Fibroblast of lung (primary cell): ENCODE measurements at regions not wholly inside any gene's neighbourhood (a gene's known extent, or its start where the extent isn't known, plus 50 kb on each side); places are given as distances from the start of the nearest gene placed in this dataset.

Experiments
- DNase-seq, 2 donors: peaks; one replicate each; pipeline versions ENCODE4 v3.0.0 to v3.0.0-alpha.2; 2010; ENCODE audit warnings: low read depth in 2 of 2
- H2AFZ ChIP-seq: 2 replicates; pipeline ENCODE4 v1.5.1; 2012; ENCODE audit warnings: low read length, control low read depth, inconsistent platforms
- H3K27ac ChIP-seq: 2 replicates; pipeline ENCODE4 v1.5.1; 2011; ENCODE audit warnings: low read length, control low read depth; ENCODE audit not compliant: insufficient read depth
- H3K27me3 ChIP-seq: 2 replicates; pipeline ENCODE4 v1.5.1; 2011; ENCODE audit warnings: mild to moderate bottlenecking, low read length; ENCODE audit not compliant: control insufficient read depth, insufficient read depth
- H3K36me3 ChIP-seq: 2 replicates; pipeline ENCODE4 v1.5.1; 2011; ENCODE audit warnings: low read length; ENCODE audit not compliant: control insufficient read depth, insufficient read depth
- H3K4me1 ChIP-seq: 2 replicates; pipeline ENCODE4 v1.5.1; 2011; ENCODE audit warnings: low read length; ENCODE audit not compliant: control insufficient read depth, insufficient read depth; ENCODE audit errors: extremely low read depth
- H3K4me2 ChIP-seq: 2 replicates; pipeline ENCODE4 v1.5.1; 2011; ENCODE audit warnings: low read length, control low read depth; ENCODE audit not compliant: insufficient read depth; ENCODE audit errors: extremely low read depth
- H3K4me3 ChIP-seq, 4 experiments: fragments of 200-600 bp in 1 of 4; sonication (generic) in 1 of 4; replicated peaks in 1 of 4; 2 replicates each; pipeline ENCODE4 v1.5.1; 2011 to 2016; ENCODE audit warnings: low read length in 4 of 4, low read depth in 3 of 4, mild to moderate bottlenecking in 3 of 4, control low read depth in 2 of 4, inconsistent platforms in 1 of 4, mixed read lengths in 1 of 4; ENCODE audit not compliant: insufficient read depth in 1 of 4; ENCODE audit errors: control extremely low read depth in 1 of 4
- H3K79me2 ChIP-seq: 2 replicates; pipeline ENCODE4 v1.5.1; 2012; ENCODE audit warnings: mild to moderate bottlenecking, low read length, inconsistent platforms; ENCODE audit not compliant: control insufficient read depth, insufficient read depth
- H3K9ac ChIP-seq: 2 replicates; pipeline ENCODE4 v1.5.1; 2011; ENCODE audit warnings: mild to moderate bottlenecking, low read length, control low read depth; ENCODE audit not compliant: insufficient read depth
- H3K9me3 ChIP-seq: 2 replicates; pipeline ENCODE4 v1.5.1; 2012; ENCODE audit warnings: low read depth, low read length; ENCODE audit not compliant: control insufficient read depth, insufficient read depth
- H4K20me1 ChIP-seq: 2 replicates; pipeline ENCODE4 v1.5.1; 2011; ENCODE audit warnings: low read length; ENCODE audit not compliant: control insufficient read depth, insufficient read depth; ENCODE audit errors: extremely low read depth
- CTCF ChIP-seq, 2 donors: IDR thresholded peaks in 1 of 2; conservative IDR thresholded peaks in 1 of 2; 1 replicate in 1 of 2; 2 replicates in 1 of 2; pipeline ENCODE4 v1.5.1; 2011 to 2012; ENCODE audit warnings: low read length in 2 of 2, control low read depth in 1 of 2, inconsistent platforms in 1 of 2, low read depth in 1 of 2, mild to moderate bottlenecking in 1 of 2
- EZH2 ChIP-seq: IDR thresholded peaks from 2 replicates; pipeline ENCODE4 v1.5.1; 2012; ENCODE audit warnings: low read length, control low read depth, mild to moderate bottlenecking; ENCODE audit errors: missing control alignments

- no peak for TF ChIP-seq EZH2
- no peak for TF ChIP-seq CTCF (conservative IDR thresholded peaks at IDR 0.05 in 1 of 2, IDR thresholded peaks at IDR 0.05 in 1 of 2; ENCODE audit: low read depth in 1 of 2, low read length in 2 of 2)
- Histone ChIP-seq H2AFZ (no peak overlapping the region), H3K4me2 (no peak overlapping the region), H3K79me2 (no peaks in the 10 kb centered on the region), H3K27me3 (peaks cover 3% of the 10 kb centered on the region), H3K9ac (no peak overlapping the region), H3K9me3 (no peaks in the 10 kb centered on the region), H3K27ac (no peak overlapping the region), H3K4me1 (no peaks in the 10 kb centered on the region), H3K36me3 (no peaks in the 10 kb centered on the region), H3K4me3 (no peak overlapping the region), H4K20me1 (no peaks in the 10 kb centered on the region)
- DNase-seq: peak in 1 of 2 donors; percentile 23
Observed at GRCh38 chr6:166752928-166753721, 126.1 kb upstream of the RPS6KA2 start.

DNA sequence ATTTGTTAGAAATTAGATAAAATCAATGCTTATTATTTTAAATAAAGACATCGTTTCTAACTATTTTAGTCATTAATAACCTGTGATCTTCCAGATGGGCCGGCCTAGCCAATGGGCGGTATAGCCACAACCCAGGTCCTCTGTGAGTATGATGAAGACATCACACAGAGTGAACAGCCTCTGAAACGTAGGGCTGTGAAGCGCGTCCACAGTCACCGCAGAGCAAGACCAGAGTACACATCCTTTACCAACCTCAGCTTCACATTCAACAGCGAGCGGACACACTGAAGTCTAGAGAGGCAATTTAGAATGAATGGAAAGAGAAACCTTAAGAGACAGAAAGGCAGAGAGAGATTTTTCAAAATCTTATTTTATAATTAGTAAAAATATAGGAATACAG, 125.0 kb upstream of the RPS6KA2 start:
- H3K36me3 ChIP-seq: no peaks in the 10 kb centered on the region
- no peak overlapping the region for H3K4me3 ChIP-seq
- H4K20me1 ChIP-seq: no peaks in the 10 kb centered on the region
- H3K27me3 ChIP-seq: no peaks in the 10 kb centered on the region
- H2AFZ ChIP-seq: no peak overlapping the region
- H3K27ac ChIP-seq: no peak overlapping the region
- no peak overlapping the region for H3K4me2 ChIP-seq
- DNase-seq: no peak
- H3K9ac ChIP-seq: no peak overlapping the region
- TF ChIP-seq CTCF (conservative IDR thresholded peaks at IDR 0.05 in 1 of 2, IDR thresholded peaks at IDR 0.05 in 1 of 2; ENCODE audit: low read depth in 1 of 2, low read length in 2 of 2) (no peak), EZH2 (no peak)
- no peaks in the 10 kb centered on the region for H3K79me2 ChIP-seq
- H3K4me1 ChIP-seq: no peaks in the 10 kb centered on the region
- no peaks in the 10 kb centered on the region for H3K9me3 ChIP-seq

- Histone ChIP-seq H3K27me3 (no peaks in the 10 kb centered on the region), H3K4me2 (no peak overlapping the region)
- peak in 1 of 2 donors; percentile 22 for DNase-seq
Observed at GRCh38 chr6:166751051-166751595, 124.1 kb upstream of the RPS6KA2 start.

More at GRCh38 chr6:166751051-166751595, 124.1 kb upstream of the RPS6KA2 start:
- H2AFZ ChIP-seq: no peak overlapping the region
- H3K79me2 ChIP-seq: no peaks in the 10 kb centered on the region
- H3K36me3 ChIP-seq: no peaks in the 10 kb centered on the region
- no peak overlapping the region for H3K9ac ChIP-seq
- no peaks in the 10 kb centered on the region for H3K4me1 ChIP-seq
- H3K4me3 ChIP-seq: no peak overlapping the region
- H4K20me1 ChIP-seq: no peaks in the 10 kb centered on the region
- no peaks in the 10 kb centered on the region for H3K9me3 ChIP-seq
- no peak for TF ChIP-seq CTCF (conservative IDR thresholded peaks at IDR 0.05 in 1 of 2, IDR thresholded peaks at IDR 0.05 in 1 of 2; ENCODE audit: low read depth in 1 of 2, low read length in 2 of 2)
- TF ChIP-seq EZH2: no peak
- H3K27ac ChIP-seq: no peak overlapping the region
